Neuronal stem cell (in vitro differentiated cells): ENCODE measurements at regions not wholly inside any gene's neighbourhood (a gene's known extent, or its start where the extent isn't known, plus 50 kb on each side); places are given as distances from the start of the nearest gene placed in this dataset.

Source experiments
- DNase-seq: peaks from one replicate; pipeline ENCODE4 v3.0.0-alpha.2; 2013; ENCODE audit warnings: low spot score
- H2AFZ ChIP-seq: one replicate; pipeline ENCODE4 v1.6.1; 2013; ENCODE audit warnings: mild to moderate bottlenecking, low read length, inconsistent platforms
- H2AK5ac ChIP-seq: 2 replicates; pipeline ENCODE4 v1.6.1; 2013; ENCODE audit warnings: low read depth, mild to moderate bottlenecking, inconsistent platforms, low read length, moderate library complexity, mixed read lengths
- H2BK120ac ChIP-seq: 2 replicates; pipeline ENCODE4 v1.6.1; 2013; ENCODE audit warnings: low read depth, mild to moderate bottlenecking, inconsistent platforms, low read length, moderate library complexity, mixed read lengths
- H2BK12ac ChIP-seq: one replicate; pipeline ENCODE4 v1.6.1; 2013; ENCODE audit warnings: low read length, inconsistent platforms
- H2BK15ac ChIP-seq: 2 replicates; pipeline ENCODE4 v1.6.1; 2013; ENCODE audit warnings: mild to moderate bottlenecking, low read length, inconsistent platforms, mixed read lengths
- H2BK5ac ChIP-seq: one replicate; pipeline ENCODE4 v1.6.1; 2013; ENCODE audit warnings: inconsistent platforms, mild to moderate bottlenecking, low read length, moderate library complexity
- H3K14ac ChIP-seq: one replicate; pipeline ENCODE4 v1.6.1; 2013; ENCODE audit warnings: low read length, inconsistent platforms
- H3K18ac ChIP-seq: 2 replicates; pipeline ENCODE4 v1.6.1; 2013; ENCODE audit warnings: low read length, inconsistent platforms
- H3K23ac ChIP-seq: 2 replicates; pipeline ENCODE4 v1.6.1; 2013; ENCODE audit warnings: low read depth, mild to moderate bottlenecking, mixed read lengths, low read length, inconsistent platforms; ENCODE audit not compliant: poor library complexity
- H3K27ac ChIP-seq: replicated peaks from 3 replicates; pipeline ENCODE4 v1.5.1; 2013; ENCODE audit warnings: low read length, inconsistent platforms
- H3K27me3 ChIP-seq, 3 experiments: 2 replicates each; pipeline ENCODE4 v1.6.1; 2013; ENCODE audit warnings: low read length in 3 of 3, mild to moderate bottlenecking in 2 of 3, inconsistent platforms in 1 of 3, low read depth in 1 of 3, mixed read lengths in 1 of 3, moderate library complexity in 1 of 3; ENCODE audit not compliant: control insufficient read depth in 3 of 3, insufficient read depth in 3 of 3
- H3K36me3 ChIP-seq, 2 donors: replicated peaks in 1 of 2; 2 replicates each; pipeline ENCODE4 v1.6.1; 2013; ENCODE audit warnings: low read length in 2 of 2; ENCODE audit not compliant: control insufficient read depth in 2 of 2, insufficient read depth in 2 of 2
- H3K4ac ChIP-seq: 2 replicates; pipeline ENCODE4 v1.6.1; 2013; ENCODE audit warnings: inconsistent platforms, mild to moderate bottlenecking, low read length, moderate library complexity
- H3K4me1 ChIP-seq, 2 donors: 1 replicate in 1 of 2; 2 replicates in 1 of 2; pipeline ENCODE4 v1.6.1; 2013; ENCODE audit warnings: low read length in 2 of 2, low read depth in 1 of 2; ENCODE audit not compliant: control insufficient read depth in 2 of 2, insufficient read depth in 1 of 2
- H3K4me2 ChIP-seq: one replicate; pipeline ENCODE4 v1.6.1; 2013; ENCODE audit warnings: mild to moderate bottlenecking, low read length, inconsistent platforms; ENCODE audit not compliant: insufficient read depth, poor library complexity, severe bottlenecking
- H3K4me3 ChIP-seq, 2 donors: 2 replicates each; pipeline ENCODE4 v1.5.1; 2013; ENCODE audit warnings: low read length in 2 of 2, mild to moderate bottlenecking in 2 of 2, inconsistent platforms in 1 of 2, moderate library complexity in 1 of 2
- H3K79me1 ChIP-seq: one replicate; pipeline ENCODE4 v1.6.1; 2013; ENCODE audit warnings: low read depth, mild to moderate bottlenecking, inconsistent platforms, low read length, moderate library complexity
- H3K9ac ChIP-seq: one replicate; pipeline ENCODE4 v1.6.1; 2013; ENCODE audit warnings: mild to moderate bottlenecking, low read depth, low read length, inconsistent platforms; ENCODE audit not compliant: poor library complexity
- H3K9me3 ChIP-seq, 2 donors: replicated peaks in 1 of 2; 2 replicates each; pipeline versions ENCODE3 to v1.6.1; 2013; ENCODE audit warnings: low read length in 2 of 2, mild to moderate bottlenecking in 2 of 2, inconsistent platforms in 1 of 2, low read depth in 1 of 2, mixed read lengths in 1 of 2, moderate library complexity in 1 of 2; ENCODE audit not compliant: control insufficient read depth in 2 of 2, insufficient read depth in 1 of 2
- H4K8ac ChIP-seq: one replicate; pipeline ENCODE4 v1.6.1; 2013; ENCODE audit warnings: low read depth, mild to moderate bottlenecking, inconsistent platforms, low read length, moderate library complexity
- H4K91ac ChIP-seq: one replicate; pipeline ENCODE4 v1.6.1; 2013; ENCODE audit warnings: low read length, low read depth, mild to moderate bottlenecking, inconsistent platforms; ENCODE audit not compliant: poor library complexity
- WGBS, 2 donors: extraction: QIAGEN DNeasy Blood & Tissue Kit; methylation state at CpG; one replicate each; pipeline ENCODE4 v1.1.7; 2013; ENCODE audit warnings: missing lambda C conversion rate in 2 of 2, mixed read lengths in 1 of 2; ENCODE audit not compliant: insufficient read length in 2 of 2, insufficient replicate concordance in 1 of 2; ENCODE audit errors: extremely low coverage in 2 of 2; 5-methylcytosine and 5-hydroxymethylcytosine counted together

DNA sequence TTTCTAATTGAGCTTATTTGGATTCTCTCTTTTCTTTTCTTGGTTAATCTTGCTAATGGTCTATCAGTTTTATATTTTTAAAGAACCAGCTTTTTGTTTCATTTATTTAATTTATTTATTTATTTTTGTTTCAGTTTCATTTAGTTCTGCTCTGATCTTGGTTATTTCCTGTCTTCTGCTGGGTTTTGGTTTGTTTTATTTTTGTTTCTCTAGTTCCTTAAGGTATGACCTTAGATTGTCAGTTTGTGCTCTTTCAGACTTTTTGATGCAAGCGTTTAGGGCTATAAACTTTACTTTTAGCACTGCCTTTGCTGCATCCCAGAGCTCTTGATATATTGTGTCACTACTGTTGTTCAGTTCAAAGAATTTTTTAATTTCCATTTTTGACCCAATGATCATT lies 149.7 kb upstream of the SLC25A13 start:
- peaks cover 0 to 5% (median 0%) of the 10 kb centered on the region in 3 experiments for H3K27me3 ChIP-seq
- H3K4ac ChIP-seq = no peak overlapping the region

DNA sequence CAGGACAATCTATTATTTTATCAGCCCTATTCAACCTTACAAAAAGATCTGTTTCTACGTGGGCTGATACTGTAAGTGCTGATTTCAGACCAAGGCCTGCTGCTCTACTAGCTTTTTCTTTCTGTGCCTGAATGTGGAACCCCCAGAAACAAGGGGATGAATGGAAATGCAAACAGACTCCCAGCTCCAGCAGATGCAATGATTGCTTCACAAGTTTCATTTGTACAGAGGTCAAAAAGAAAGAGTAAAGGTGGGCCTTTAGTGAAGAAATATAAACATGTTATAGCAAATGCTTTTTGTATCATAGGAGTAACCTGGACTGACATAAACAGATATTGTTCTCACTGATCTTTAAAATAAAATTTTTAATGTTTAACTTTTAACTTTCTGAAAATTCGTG lies 130.2 kb upstream of the SLC25A13 start:
- H3K14ac ChIP-seq = no peak overlapping the region
- no peak overlapping the region for H3K18ac ChIP-seq
- H2BK5ac ChIP-seq = no peak overlapping the region
- no peak for DNase-seq
- H3K9ac ChIP-seq = no peak overlapping the region
- peaks cover 0 to 2% (median 0%) of the 10 kb centered on the region in 3 experiments for H3K27me3 ChIP-seq
- H3K27ac ChIP-seq = no peak overlapping the region
- WGBS, 2 donors = no CpG with 5 or more reads among the region's 2 CpGs
- H4K8ac ChIP-seq = no peak overlapping the region
- no peaks in the 10 kb centered on the region for H3K36me3 ChIP-seq
- no peak overlapping the region for H4K91ac ChIP-seq
- no peak overlapping the region for H3K4me2 ChIP-seq
- H2AFZ ChIP-seq = no peak overlapping the region
- H3K9me3 ChIP-seq = no peaks in the 10 kb centered on the region
- no peak overlapping the region for H2BK120ac ChIP-seq
- no peak overlapping the region for H2BK15ac ChIP-seq
- no peak overlapping the region for H3K4me3 ChIP-seq
- H3K4ac ChIP-seq = no peak overlapping the region
- no peak overlapping the region for H3K23ac ChIP-seq
- no peak overlapping the region for H2AK5ac ChIP-seq
- no peak overlapping the region for H2BK12ac ChIP-seq
- peaks cover 0 to 5% of the 10 kb centered on the region in 2 donors for H3K4me1 ChIP-seq
- no peaks in the 10 kb centered on the region for H3K79me1 ChIP-seq

More for the DNA sequence above, 149.7 kb upstream of the SLC25A13 start:
- no peak overlapping the region for H2BK12ac ChIP-seq
- H3K18ac ChIP-seq = no peak overlapping the region
- no peak overlapping the region for H3K4me3 ChIP-seq
- H2AFZ ChIP-seq = no peak overlapping the region
- H3K27ac ChIP-seq = no peak overlapping the region
- no peak overlapping the region for H4K8ac ChIP-seq
- no CpG with 5 or more reads among the region's 1 CpG for WGBS, 2 donors
- H3K36me3 ChIP-seq = no peaks in the 10 kb centered on the region
- no peak for DNase-seq
- no peak overlapping the region for H3K14ac ChIP-seq
- H3K9me3 ChIP-seq = no peaks in the 10 kb centered on the region
- H2BK15ac ChIP-seq = no peak overlapping the region
- no peak overlapping the region for H3K23ac ChIP-seq
- H3K4me2 ChIP-seq = no peak overlapping the region
- no peaks in the 10 kb centered on the region for H3K4me1 ChIP-seq
- no peak overlapping the region for H2BK5ac ChIP-seq
- H4K91ac ChIP-seq = no peak overlapping the region
- H2BK120ac ChIP-seq = no peak overlapping the region
- H2AK5ac ChIP-seq = no peak overlapping the region
- no peak overlapping the region for H3K9ac ChIP-seq
- H3K79me1 ChIP-seq = no peaks in the 10 kb centered on the region

DNA sequence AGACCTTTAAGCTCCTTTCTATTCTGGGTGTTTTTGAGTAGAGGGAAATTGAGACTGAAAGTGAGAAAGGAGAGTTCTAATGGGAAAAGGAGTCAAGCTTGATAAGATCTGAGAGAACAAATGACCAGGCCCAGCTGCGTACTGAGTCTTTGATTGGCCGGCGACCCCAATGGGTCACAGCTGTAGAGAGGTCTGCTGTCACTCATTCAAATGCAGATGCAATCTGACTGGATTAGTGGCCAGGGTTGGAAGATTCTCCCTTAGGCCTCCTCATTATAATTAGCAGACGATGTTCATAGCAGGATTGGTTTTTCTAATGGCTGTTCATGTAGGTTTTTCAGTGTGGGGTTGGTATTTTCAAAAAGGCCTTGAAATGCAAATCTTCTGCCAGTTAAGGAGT lies 127.2 kb upstream of the SLC25A13 start:
- no peak overlapping the region for H2AK5ac ChIP-seq
- H3K79me1 ChIP-seq = no peaks in the 10 kb centered on the region
- H3K27me3 ChIP-seq = peaks cover 0 to 2% (median 0%) of the 10 kb centered on the region in 3 experiments
- H3K23ac ChIP-seq = no peak overlapping the region
- no peak overlapping the region for H2AFZ ChIP-seq
- no peak overlapping the region for H4K8ac ChIP-seq
- H2BK15ac ChIP-seq = no peak overlapping the region
- no peak overlapping the region for H3K27ac ChIP-seq
- H3K14ac ChIP-seq = no peak overlapping the region
- H3K9ac ChIP-seq = no peak overlapping the region
- DNase-seq = no peak
- no peak overlapping the region for H3K18ac ChIP-seq
- H2BK12ac ChIP-seq = no peak overlapping the region
- peaks cover 0 to 7% of the 10 kb centered on the region in 2 donors for H3K4me1 ChIP-seq
- H3K36me3 ChIP-seq = no peaks in the 10 kb centered on the region
- no peak overlapping the region for H4K91ac ChIP-seq
- H2BK5ac ChIP-seq = no peak overlapping the region
- no peak overlapping the region for H2BK120ac ChIP-seq
- H3K4me3 ChIP-seq = no peak overlapping the region
- H3K4ac ChIP-seq = no peak overlapping the region
- no CpG with 5 or more reads among the region's 4 CpGs for WGBS, 2 donors
- no peak overlapping the region for H3K4me2 ChIP-seq
- H3K9me3 ChIP-seq = no peaks in the 10 kb centered on the region

- H3K23ac ChIP-seq = no peak overlapping the region
- H3K14ac ChIP-seq = no peak overlapping the region
- H3K4me1 ChIP-seq = peaks cover 0 to 7% of the 10 kb centered on the region in 2 donors
- H3K4ac ChIP-seq = no peak overlapping the region
- H3K9me3 ChIP-seq = no peaks in the 10 kb centered on the region
- H4K91ac ChIP-seq = no peak overlapping the region
- H2BK5ac ChIP-seq = no peak overlapping the region
- no peak overlapping the region for H3K9ac ChIP-seq
- no peak overlapping the region for H2BK15ac ChIP-seq
- H4K8ac ChIP-seq = no peak overlapping the region
- H3K36me3 ChIP-seq = no peaks in the 10 kb centered on the region
- WGBS, 2 donors = no CpG with 5 or more reads among the region's 5 CpGs
- H3K27me3 ChIP-seq = peaks cover 0 to 2% (median 0%) of the 10 kb centered on the region in 3 experiments
- no peaks in the 10 kb centered on the region for H3K79me1 ChIP-seq
- no peak for DNase-seq
- no peak overlapping the region for H2BK120ac ChIP-seq
- no peak overlapping the region for H2BK12ac ChIP-seq
- H3K4me2 ChIP-seq = no peak overlapping the region
- H2AFZ ChIP-seq = no peak overlapping the region
- no peak overlapping the region for H3K27ac ChIP-seq
- H3K4me3 ChIP-seq = no peak overlapping the region
- H2AK5ac ChIP-seq = no peak overlapping the region
- no peak overlapping the region for H3K18ac ChIP-seq
These were observed 125.3 kb upstream of the SLC25A13 start for GRCh38 chr7:96447109-96447645.
